ENCODE measurements at regions not wholly inside any gene's neighbourhood (a gene's known extent, or its start where the extent isn't known, plus 50 kb on each side); places are given as distances from the start of the nearest gene placed in this dataset.

- Histone ChIP-seq H3K27ac (no peak overlapping the region), H3K9me3 (replicated peaks in 1 of 3) (no peaks in the 10 kb centered on the region), H3K36me3 (replicated peaks in 1 of 2) (no peaks in the 10 kb centered on the region), H3K27me3 (no peaks in the 10 kb centered on the region), H3K4me1 (replicated peaks in 1 of 2) (no peaks in the 10 kb centered on the region), H3K4me3 (no peak overlapping the region)
- intact Hi-C loops (cut with DNase I), result no loop called here
- DNase-seq, result no peak
- no peak for TF ChIP-seq CTCF (IDR thresholded peaks at IDR 0.05)
- no peak for TF ChIP-seq POLR2A (IDR thresholded peaks at IDR 0.05)
- 62 to 78% (median 74%) methylated on average over 2 of the region's 2 CpGs for WGBS, 4 donors
Measured at GRCh38 chr14:87794561-87794960, 198.4 kb downstream of the GALC start.

- no peaks in the 10 kb centered on the region for H3K36me3 ChIP-seq (replicated peaks in 1 of 2)
- H3K27me3 ChIP-seq, result no peaks in the 10 kb centered on the region
- DNase-seq, result no peak
- intact Hi-C loops (cut with DNase I), result no loop called here
- H3K27ac ChIP-seq, result no peak overlapping the region
- TF ChIP-seq CTCF (IDR thresholded peaks at IDR 0.05) (no peak), POLR2A (IDR thresholded peaks at IDR 0.05) (no peak)
- H3K4me3 ChIP-seq, result no peak overlapping the region
- H3K4me1 ChIP-seq (replicated peaks in 1 of 2), result no peaks in the 10 kb centered on the region
- H3K9me3 ChIP-seq (replicated peaks in 1 of 3), result no peaks in the 10 kb centered on the region
- WGBS, 4 donors, result 82 to 85% (median 84%) methylated on average over 3 of the region's 3 CpGs
Measured at GRCh38 chr14:87785897-87786296, 207.1 kb downstream of the GALC start.

GRCh38 chr14:87784386-87784785 is 208.6 kb downstream of the GALC start:
- Histone ChIP-seq H3K9me3 (replicated peaks in 1 of 3) (no peaks in the 10 kb centered on the region), H3K36me3 (replicated peaks in 1 of 2) (no peaks in the 10 kb centered on the region), H3K27me3 (no peaks in the 10 kb centered on the region), H3K27ac (no peak overlapping the region), H3K4me1 (replicated peaks in 1 of 2) (no peaks in the 10 kb centered on the region), H3K4me3 (no peak overlapping the region)
- 50 to 82% (median 62%) methylated on average over 1 of the region's 1 CpG for WGBS, 4 donors
- TF ChIP-seq POLR2A (IDR thresholded peaks at IDR 0.05) (no peak), CTCF (IDR thresholded peaks at IDR 0.05) (no peak)
- intact Hi-C loops (cut with DNase I), result no loop called here
- no peak for DNase-seq

GRCh38 chr14:87783071-87783470 is 209.9 kb downstream of the GALC start:
- no peak overlapping the region for H3K4me3 ChIP-seq
- no peaks in the 10 kb centered on the region for H3K9me3 ChIP-seq (replicated peaks in 1 of 3)
- no peaks in the 10 kb centered on the region for H3K4me1 ChIP-seq (replicated peaks in 1 of 2)
- intact Hi-C loops (cut with DNase I), result no loop called here
- H3K36me3 ChIP-seq (replicated peaks in 1 of 2), result no peaks in the 10 kb centered on the region
- WGBS, 4 donors, result 72 to 84% (median 81%) methylated on average over 2 of the region's 2 CpGs
- H3K27ac ChIP-seq, result no peak overlapping the region
- TF ChIP-seq POLR2A (IDR thresholded peaks at IDR 0.05), result no peak
- no peak for TF ChIP-seq CTCF (IDR thresholded peaks at IDR 0.05)
- no peaks in the 10 kb centered on the region for H3K27me3 ChIP-seq
- no peak for DNase-seq

Data from adrenal gland (tissue), 9 donors.